HG02571 (cell line): ENCODE measurements at regions not wholly inside any gene's neighbourhood (a gene's known extent, or its start where the extent isn't known, plus 50 kb on each side); places are given as distances from the start of the nearest gene placed in this dataset.

ENCODE experiments used
- ATAC-seq: cut with Tn5 transposase; IDR thresholded peaks from one replicate; pipeline ENCODE4 v1.9.1; 2021; ENCODE audit warnings: mild to moderate bottlenecking, moderate library complexity; ENCODE audit not compliant: unreplicated experiment

DNA sequence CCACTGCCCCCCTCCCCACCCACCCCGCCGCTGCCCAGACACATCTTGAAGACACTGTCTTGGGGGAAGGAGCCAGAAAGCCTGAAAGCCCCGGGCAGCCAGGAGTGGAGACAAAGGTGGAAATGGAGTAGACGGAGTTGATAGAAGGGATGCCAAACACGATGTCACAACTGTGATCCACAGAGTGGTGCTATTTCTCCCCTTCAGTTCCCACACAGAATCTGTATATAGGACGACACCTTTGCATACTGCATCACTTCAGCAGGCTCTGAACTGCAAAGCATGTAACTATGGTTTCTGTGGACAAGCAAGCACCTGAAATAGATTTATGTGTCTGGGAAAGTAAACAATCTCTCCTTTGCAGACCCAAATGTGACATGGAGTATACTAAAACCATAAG is 56.4 kb upstream of the F13A1 start:
- no peak for ATAC-seq

DNA sequence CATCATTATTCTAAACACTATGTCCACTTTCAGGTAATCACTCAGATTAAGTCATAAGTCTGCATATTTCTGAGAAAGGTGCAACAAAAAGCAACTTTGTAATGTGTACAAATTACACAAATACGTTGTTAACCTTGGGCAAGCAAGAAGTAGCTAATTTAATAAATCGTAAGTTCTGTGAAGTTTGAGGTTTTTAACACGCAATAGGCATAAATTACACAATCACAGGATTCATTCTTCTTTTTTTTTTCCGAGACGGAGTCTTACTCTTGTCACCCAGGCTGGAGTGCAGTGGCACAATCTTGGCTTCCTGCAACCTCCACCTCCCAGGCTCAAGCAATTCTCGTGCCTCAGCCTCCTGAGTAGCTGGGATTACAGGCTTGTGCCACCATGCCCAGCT is 57.2 kb upstream of the F13A1 start:
- ATAC-seq, result no peak

DNA sequence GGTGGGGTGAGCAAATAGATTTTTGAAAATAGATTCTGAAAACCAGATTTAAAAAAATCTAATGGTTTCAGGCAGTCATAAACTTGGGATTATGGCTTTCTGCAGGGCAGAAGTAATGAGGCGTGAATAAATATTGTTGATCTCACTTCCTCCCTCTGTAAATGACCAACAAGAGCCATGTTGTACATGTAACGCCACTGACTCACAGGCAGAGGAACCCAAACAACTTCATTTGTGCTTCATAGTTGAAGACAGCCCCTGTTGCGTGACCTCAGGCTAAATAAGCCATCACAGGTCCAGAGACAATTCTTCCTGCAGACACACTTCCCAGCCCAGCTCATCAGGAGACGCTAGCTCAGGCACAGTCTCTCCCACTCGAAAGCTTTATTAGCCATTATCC is 59.1 kb upstream of the F13A1 start:
- no peak for ATAC-seq

DNA sequence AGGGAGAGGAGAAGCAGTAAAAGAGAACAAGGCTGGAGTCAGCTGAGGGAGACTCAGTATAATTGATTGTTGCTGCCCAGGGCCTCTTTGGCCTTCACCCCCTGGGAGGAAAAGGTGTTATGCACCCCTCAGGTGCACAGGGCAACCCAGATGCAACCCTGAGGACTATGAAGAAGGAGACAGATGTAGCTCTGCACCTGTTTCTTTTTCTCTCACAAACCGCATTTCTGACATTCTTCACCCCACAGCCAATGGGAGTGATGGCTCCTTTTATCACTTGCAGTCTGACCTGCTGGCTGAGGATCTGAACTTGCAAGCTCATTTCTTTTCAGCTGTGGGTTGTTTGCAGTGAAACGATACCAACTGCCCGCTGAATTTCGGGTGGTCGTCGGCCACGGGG is 64.1 kb upstream of the F13A1 start:
- no peak for ATAC-seq

DNA sequence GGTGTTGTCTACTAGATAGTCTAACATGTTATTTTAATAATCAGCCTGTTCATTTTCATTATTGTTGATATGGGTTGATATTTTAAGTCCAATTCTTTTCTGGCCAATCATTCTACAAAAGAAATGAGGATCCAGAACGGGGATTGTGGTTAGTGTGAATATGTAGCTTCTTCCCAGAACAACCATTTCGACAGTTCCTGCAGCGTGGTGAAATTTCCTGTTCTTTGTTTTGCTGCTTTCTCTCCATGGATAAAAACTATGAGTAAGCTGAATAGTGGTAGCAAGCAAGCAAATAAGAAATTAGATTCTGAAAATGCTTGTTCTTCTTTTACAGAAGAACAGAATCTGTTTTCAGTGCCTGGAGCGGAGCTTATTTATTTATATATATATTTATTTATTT is 65.5 kb upstream of the F13A1 start:
- ATAC-seq, result no peak

DNA sequence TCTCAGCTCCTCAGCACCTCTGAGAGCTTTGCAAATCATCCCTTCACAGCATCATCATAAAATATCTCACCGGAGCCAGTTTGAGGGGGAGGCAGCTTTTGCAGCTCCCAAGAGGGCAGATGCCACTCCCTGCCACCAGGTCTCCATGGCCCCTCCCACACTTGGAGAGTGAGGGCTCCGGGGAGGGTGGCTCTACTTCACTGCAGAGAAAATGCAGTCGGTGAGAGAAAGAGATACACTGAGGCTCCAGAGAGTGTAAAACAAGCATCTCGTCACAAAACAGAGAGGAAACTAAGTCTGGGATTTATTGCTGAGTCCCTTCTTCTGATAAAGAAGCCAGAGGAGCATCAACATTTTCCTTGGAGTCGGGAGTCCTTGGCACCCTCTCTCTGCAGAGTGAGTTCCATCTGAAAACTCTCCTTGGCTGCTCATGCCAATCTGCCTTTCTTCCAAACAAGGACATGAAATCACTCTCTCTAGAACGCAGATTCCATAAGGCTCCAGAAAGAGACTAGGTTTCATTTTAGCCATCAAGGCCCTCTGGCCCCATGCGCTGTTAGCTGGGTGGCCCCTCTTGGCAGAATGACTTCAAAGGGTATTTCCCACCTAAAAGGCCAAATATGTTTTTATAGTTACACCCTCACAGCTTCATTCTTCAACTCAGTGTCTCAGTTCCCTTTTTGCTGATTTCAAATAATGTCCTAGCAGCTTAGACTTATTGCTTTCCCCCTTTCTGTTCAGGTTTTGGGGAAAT is 70.6 kb upstream of the F13A1 start:
- ATAC-seq, result peak; percentile 77

DNA sequence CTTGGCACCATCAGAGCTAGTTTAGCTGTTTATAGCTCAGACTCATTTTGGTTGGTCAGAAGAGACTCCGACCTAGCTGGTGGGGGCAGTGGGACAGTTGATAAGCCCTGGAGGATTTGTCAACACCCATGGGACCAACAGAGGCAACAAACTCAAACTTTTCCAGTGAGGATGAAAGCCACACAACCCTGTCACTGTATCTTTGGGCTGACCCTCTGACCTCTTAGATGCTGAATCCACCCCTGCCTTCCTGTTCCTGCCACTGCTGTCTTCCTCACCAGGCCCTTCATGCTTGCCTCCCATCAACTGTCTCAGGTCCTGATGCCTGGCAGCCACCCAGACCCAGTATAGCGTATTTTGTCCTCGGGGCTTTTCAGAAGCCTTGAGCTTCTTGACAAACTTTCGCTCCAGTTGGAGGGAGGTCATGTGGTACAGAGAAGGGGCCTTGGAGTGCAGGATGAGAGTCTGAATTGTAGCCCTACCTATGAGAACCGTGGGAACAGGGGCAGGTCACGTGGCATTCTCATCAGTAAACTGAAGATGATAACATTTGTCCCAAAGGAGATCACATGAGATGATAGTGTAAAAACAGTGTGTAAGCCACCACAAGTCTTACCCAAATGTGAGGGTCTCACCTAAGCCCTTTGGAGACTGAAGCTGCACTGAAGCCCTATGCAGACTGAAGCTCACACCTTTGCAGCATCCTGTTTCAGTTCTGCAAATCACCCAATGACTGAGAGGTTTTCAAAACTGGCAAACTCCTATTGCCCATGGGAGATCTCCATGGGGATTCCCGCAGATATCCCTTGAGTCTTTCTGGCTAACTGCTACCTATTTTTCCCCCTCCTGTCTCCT is 72.0 kb upstream of the F13A1 start:
- peak; percentile 58 for ATAC-seq

DNA sequence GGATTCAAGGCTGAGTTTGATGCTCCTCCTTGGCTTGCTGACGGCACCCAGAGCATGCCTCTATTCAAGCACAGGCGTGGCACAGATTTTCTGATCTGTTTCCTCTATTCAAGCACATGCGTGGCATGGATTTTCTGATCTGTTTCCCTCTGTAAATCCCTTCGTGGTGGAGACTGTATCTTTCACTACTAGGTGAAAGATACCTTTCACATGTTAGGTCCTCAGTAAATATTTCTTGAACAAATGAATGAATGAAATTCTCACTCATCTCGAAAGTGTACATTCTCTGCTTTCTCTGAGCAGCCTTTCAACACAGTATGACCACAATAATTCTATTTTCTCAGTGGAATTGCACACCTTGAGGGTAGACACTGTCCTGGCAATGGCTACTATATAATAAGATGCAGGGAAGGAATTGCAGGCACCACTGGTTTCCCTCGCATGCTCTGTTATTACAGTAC is 72.6 kb upstream of the F13A1 start:
- ATAC-seq, result peak; percentile 13

DNA sequence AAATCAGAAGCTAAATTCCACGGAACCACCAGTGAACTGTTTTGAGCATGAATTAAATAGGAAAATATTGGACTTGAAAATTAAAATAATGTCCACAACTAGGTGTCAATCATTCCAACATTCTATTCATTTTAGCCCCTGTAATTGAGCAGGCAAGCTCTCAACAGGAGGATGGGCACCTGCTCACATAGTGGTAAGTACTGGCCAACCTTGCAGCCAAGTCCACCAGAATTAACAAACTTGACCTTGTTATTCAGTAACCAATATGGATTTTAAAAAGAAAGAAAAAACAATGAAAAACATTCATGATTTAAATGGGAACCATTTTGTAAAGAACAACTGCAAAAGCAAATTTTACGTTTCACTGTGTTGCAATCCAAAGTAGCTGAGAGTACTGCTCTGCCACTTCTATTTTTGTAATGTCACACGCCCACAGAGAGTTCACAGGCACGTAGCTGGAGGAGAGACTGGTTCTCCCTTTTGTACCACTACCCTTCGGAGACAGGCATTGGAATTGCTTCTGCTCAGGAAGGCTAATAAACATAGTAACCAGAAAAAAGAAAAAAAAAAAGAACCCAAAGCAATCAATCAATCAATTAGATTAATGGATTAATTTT is 75.2 kb upstream of the F13A1 start:
- ATAC-seq, result no peak

DNA sequence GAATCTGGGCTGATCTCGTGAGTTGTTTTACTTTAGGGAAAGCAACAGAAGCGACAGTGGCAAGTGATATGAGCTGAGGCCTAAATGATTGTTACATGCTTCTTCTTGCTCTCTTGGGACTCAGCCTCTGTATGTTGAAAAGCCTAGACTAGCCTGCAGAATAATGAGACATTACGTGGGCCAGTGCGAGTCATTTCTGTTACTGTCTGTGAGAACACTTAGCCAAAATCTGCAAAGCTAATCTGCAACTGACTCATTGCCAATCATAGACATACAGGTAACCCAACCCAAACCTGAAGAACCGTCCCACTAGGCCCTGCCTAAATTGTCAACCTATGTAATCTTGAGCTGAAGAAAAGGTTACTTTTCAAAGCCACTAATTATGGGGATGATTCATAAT is 77.4 kb upstream of the F13A1 start:
- ATAC-seq, result no peak

DNA sequence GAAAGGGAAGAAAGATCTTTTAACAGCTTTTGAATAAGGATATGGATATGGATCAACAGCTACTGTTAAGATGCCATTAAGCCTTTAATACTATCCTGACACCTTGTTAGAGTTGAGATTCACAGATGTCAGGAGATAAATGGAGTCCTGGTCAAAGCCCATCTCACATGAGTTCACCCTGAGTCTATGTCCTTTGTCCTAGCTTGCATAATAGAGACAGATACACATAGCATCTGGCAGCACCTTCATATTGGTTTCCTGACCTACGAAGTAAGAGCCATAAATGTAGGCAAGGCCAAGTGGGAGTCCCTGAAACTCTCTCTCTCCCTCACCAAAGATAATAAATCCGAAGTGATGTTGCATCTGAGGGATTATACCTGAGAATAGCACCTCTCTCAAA is 79.1 kb upstream of the F13A1 start:
- ATAC-seq, result no peak

DNA sequence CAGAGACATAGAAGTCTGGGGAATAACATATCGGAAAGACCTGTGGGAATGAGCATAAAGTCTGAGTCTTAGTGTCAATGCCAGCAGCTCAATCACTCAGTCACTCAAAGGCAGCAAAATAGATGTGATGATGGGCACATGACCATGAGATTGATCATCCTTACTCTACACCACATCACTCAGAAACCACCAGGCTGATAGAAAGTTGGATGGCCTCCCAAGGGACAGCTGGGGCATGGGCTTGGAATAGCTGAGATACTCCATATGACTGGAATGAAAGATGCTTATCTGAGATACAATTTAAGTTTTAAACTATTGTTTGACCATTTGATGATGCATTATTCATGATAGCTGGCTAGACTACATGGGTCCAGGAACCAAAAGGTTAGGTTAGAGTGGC is 80.9 kb upstream of the F13A1 start:
- no peak for ATAC-seq

DNA sequence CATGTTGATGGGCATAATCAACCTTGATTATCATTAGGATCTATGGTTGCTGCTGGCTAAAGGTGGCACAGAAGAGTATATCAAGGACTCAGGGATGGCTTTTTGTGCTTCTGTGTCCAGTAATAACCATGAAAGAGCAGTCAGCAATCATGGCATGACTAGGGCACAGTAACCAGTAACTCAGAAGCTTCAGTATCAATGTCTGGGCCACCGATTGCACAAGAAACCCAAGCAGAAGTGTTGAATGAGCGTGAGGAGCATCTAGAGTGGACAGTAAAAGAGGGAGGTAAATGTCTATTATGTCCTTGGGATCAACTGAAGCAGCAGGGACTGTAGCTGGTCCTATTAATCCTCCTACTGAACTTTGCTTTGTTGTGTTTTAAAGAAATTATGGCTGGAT is 81.5 kb upstream of the F13A1 start:
- no peak for ATAC-seq

DNA sequence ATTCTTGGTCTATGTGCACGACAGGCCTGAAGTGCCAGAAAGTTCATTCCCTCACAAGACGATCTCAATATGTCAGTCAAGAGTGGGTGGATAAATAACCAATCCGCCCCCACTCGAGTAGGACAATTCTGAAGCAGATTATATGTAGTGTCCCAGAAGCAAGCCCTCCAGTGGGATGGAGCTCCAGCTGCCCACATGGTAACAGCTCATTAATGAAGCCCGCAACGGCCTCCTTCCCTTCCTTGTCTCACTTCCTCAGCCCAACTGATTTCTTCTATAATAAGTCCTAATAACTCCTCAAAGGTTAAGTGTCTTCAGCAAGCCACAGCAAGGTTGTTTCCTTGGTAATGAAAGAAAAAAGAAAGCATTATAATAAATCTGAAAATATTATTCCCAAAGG is 82.1 kb upstream of the F13A1 start:
- ATAC-seq, result no peak

DNA sequence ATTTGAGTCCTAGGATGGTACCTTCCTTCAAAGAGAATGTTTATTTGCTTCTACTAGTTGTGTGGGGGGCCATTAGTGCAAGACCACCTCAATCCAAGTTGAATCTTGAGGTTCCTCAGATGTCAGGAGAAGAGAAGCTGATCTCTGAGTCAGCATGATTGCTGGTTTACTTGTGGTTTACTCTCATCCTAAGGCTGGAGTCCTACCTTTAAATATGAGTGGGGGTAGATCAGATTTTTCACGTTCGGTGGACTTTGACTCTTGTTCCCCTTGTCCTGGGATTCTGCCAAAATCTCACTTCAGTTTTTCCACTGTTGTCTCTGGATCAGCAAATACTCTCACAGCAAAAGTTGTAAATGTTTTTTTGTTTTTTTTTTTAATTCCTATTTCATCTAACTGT is 84.6 kb upstream of the F13A1 start:
- ATAC-seq, result no peak

DNA sequence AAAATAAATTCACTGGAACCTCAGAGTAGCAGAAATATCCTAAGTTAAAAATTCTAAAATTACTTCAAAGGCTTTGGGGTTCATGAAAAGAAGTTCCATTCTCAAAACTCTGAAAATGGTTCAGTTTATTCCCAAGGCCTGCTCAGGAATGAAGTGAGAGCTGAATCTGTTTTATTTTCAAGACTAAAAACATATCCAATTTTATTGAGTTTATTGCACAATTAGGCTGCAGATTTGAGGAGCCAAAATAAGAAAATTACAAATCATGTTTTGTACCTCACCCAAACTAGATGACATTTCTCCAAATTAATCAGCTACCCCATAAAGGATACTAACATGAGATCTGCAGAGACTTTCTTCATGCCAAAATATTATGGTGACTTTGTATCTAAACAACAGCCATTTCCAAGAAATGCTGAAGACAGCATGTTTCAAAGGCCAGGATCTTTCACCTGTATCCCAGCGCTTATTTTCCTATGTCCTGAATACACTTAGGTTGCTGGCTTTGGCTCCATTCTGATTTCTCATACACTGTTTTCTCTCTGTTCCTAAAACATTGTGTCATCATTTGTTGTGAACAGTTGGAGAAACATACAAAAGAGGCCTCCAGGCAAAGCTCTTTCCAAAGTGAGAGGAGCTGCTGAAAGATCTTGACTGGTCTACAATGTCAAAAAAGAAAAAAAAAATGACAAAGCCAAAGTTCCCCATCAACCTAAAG is 85.7 kb upstream of the F13A1 start:
- no peak for ATAC-seq

DNA sequence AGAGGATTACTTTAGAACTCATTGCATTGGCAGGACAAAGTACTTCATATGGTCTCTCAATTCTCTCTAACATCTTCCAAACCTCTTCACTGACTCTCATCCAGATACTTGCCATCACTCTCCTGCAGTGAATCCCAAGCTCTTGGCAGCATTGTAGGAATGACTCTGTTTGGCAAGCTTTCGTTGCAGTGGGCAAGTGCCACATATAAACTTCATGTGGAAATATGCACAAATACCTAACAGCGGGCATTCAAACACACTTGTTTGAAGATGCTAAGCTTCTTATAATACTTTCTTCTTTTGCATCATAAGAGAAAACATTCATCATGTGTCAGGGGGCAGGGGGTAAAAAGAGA is 86.2 kb upstream of the F13A1 start:
- ATAC-seq, result no peak

DNA sequence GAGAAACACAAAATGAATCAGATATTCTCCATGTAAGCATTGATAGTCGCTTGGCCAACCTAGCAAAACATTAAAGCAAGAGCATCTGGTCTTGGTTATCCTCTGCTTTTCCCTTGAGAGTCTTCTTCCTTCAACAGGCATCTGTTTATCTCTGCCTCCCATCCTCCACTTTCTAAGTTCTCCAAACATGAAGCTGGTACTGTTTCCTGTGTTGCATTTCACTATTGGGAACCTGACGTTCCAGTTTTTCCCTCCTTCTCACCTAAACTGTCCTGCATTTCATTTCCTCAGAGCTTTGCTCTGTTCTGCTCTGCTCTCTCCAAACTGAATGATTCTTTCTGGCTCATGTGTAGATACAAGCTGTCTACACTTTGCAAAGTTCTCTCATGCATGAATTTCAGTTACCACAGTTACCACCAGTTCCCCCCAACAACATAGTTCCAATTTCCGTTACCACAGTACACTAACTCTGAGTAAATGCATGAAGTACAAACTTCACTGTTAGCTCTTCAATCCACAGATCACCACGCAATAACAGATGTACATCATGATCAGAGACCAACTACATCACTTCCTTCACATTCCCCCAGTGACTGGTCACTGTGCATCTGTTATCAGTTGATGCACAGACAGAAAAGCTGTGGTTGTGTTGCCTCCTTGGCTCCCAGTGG is 86.7 kb upstream of the F13A1 start:
- peak; percentile 92 for ATAC-seq

DNA sequence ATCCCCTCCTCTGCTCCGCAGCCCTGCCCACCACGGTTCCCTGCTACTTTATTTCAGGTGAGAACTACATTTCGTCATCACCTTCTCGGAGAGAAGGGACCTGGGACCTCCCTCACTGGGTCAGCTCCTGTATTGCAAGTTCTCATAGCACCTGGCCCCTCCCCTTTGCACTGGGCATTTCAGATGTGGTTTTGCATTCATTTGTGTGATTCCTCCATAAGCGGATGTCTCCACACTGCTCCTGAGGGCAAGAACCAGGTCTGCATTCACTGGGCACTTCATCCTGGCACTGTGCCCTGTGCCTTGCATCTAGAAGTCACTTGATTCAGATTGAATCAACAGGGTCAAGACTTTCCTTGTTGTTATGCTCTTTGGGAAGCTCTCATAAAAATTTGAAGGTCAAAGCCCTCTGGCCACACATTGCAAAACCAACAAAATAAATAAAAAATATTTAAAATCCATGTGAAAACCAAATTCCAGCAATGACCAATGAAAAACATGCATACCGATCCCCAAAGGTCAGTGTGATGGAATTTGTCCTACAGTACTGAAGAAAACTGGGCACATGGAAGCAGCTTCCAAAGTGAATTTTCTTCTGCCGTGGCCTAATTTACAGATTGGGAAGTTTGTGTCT is 89.1 kb upstream of the F13A1 start:
- no peak for ATAC-seq

DNA sequence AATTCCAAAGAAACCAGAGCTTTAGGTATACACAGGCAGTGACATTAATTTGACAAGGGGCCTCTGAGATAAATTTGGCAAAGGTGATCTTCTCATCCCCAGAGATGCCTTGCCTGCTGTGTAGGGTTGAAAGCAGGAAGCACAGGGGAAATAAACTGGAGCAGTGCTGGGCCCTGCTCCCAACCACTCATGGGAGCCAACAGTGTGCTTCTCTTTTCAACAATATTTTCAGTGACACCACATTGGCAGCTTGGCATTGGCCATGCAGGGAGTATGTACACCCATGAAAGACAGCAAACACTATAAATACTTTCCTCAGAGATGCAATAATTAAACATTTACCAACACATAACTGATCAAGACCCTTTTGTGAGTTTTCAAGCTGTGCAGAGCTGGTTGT is 90.7 kb upstream of the F13A1 start:
- no peak for ATAC-seq
